Breast epithelium (tissue), 4 donors: ENCODE measurements at regions not wholly inside any gene's neighbourhood (a gene's known extent, or its start where the extent isn't known, plus 50 kb on each side); places are given as distances from the start of the nearest gene placed in this dataset.

Experiments
- DNase-seq, 2 donors: peaks; one replicate each; pipeline ENCODE4 v3.0.0-alpha.2; 2019; ENCODE audit warnings: low spot score in 2 of 2
- H3K27ac ChIP-seq, 2 donors: fragments of 200-600 bp; sonication (generic) in 1 of 2; one replicate each; pipeline ENCODE4 v1.5.1; 2016 to 2019; ENCODE audit warnings: mild to moderate bottlenecking in 1 of 2
- H3K27me3 ChIP-seq, 2 donors: fragments of 200-600 bp; sonication (generic) in 1 of 2; one replicate each; pipeline versions ENCODE4 v1.5.1 to v1.6.0; 2017 to 2019; ENCODE audit warnings: control low read depth in 1 of 2, mild to moderate bottlenecking in 1 of 2
- H3K36me3 ChIP-seq: fragments of 200-600 bp; one replicate; pipeline ENCODE4 v1.5.1; 2019
- H3K4me1 ChIP-seq, 2 donors: fragments of 200-600 bp; sonication (generic); one replicate each; pipeline ENCODE4 v1.5.1; 2016 to 2019; ENCODE audit warnings: control low read depth in 1 of 2
- H3K4me3 ChIP-seq, 3 donors: fragments of 200-600 bp; sonication (generic); 1 replicate in 2 of 3; 2 replicates in 1 of 3; pipeline ENCODE4 v1.5.1; 2016 to 2019; ENCODE audit warnings: mild to moderate bottlenecking in 3 of 3, moderate library complexity in 2 of 3
- H3K9me3 ChIP-seq, 2 donors: fragments of 200-600 bp; sonication (generic) in 1 of 2; one replicate each; pipeline ENCODE4 v1.5.1; 2016 to 2019; ENCODE audit warnings: control low read depth in 1 of 2
- POLR2A ChIP-seq: fragments of 450-650 bp; IDR thresholded peaks from one replicate; pipeline ENCODE4 v1.6.1; 2016; ENCODE audit warnings: antibody characterized with exemption, mild to moderate bottlenecking, moderate library complexity
- POLR2AphosphoS5 ChIP-seq, 3 donors: sonication (generic); formaldehyde crosslinking; IDR thresholded peaks; one replicate each; pipeline ENCODE4 v1.6.1; 2017; ENCODE audit warnings: antibody characterized with exemption in 3 of 3
- intact Hi-C: fragments of 100-400 bp; cut with DNase I; formaldehyde crosslinking; loops from one replicate; pipeline ENCODE4 v1.15.1; 2023; ENCODE audit warnings: low total_unique reads
- TF ChIP-seq, protein P1 (sequence below), 3 donors: fragments of 450-650 bp; IDR thresholded peaks; one replicate each; pipeline ENCODE4 v1.5.1; 2016 to 2017; ENCODE audit warnings: antibody characterized with exemption in 3 of 3, mild to moderate bottlenecking in 3 of 3, moderate library complexity in 3 of 3

DNA sequence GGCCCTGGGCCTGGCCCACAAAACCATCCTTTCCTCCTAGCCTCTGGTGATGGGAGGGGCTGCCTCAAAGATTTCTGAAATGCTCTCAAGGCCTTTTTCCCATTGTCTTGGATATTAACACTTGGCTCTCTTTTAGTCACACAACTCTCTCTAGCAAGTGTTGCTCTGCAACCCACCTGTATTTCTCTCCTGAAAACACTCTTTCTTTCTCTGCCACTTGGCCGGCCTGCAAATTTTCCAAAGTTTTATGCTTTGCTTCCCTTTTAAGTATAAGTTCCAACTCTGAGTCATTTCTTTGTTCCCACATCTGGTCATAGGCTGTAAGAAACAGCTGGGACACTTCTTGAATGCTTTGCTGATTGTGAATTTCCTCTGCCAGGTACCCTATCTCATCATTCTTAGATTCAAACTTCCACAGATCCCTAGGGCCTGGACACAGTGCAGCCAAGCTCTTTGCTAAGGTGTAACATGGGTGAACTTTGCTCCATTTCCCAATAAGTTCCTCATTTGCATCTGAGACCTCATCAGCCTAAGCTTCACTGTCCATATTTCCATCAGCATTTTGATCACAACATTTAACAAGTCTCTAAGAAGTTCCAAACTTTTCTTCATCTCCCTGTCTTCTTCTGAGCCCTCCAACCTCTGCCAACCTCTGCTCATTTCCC lies 93.8 kb downstream of the TRIM29 start:
- DNase-seq, result no peak
- intact Hi-C loops, result no loop called here
- H3K4me3 ChIP-seq, result no peak overlapping the region
- no peaks in the 10 kb centered on the region for H3K36me3 ChIP-seq
- TF ChIP-seq POLR2AphosphoS5 (IDR thresholded peaks at IDR 0.05) (no peak), POLR2A (no peak)
- TF ChIP-seq, protein P1, sequence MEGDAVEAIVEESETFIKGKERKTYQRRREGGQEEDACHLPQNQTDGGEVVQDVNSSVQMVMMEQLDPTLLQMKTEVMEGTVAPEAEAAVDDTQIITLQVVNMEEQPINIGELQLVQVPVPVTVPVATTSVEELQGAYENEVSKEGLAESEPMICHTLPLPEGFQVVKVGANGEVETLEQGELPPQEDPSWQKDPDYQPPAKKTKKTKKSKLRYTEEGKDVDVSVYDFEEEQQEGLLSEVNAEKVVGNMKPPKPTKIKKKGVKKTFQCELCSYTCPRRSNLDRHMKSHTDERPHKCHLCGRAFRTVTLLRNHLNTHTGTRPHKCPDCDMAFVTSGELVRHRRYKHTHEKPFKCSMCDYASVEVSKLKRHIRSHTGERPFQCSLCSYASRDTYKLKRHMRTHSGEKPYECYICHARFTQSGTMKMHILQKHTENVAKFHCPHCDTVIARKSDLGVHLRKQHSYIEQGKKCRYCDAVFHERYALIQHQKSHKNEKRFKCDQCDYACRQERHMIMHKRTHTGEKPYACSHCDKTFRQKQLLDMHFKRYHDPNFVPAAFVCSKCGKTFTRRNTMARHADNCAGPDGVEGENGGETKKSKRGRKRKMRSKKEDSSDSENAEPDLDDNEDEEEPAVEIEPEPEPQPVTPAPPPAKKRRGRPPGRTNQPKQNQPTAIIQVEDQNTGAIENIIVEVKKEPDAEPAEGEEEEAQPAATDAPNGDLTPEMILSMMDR (IDR thresholded peaks at IDR 0.05), result no peak
- H3K4me1 ChIP-seq, result no peaks in the 10 kb centered on the region
- H3K27me3 ChIP-seq, result no peaks in the 10 kb centered on the region
- H3K9me3 ChIP-seq, result peaks cover 5 to 10% of the 10 kb centered on the region in 2 donors
- H3K27ac ChIP-seq, result no peak overlapping the region

DNA sequence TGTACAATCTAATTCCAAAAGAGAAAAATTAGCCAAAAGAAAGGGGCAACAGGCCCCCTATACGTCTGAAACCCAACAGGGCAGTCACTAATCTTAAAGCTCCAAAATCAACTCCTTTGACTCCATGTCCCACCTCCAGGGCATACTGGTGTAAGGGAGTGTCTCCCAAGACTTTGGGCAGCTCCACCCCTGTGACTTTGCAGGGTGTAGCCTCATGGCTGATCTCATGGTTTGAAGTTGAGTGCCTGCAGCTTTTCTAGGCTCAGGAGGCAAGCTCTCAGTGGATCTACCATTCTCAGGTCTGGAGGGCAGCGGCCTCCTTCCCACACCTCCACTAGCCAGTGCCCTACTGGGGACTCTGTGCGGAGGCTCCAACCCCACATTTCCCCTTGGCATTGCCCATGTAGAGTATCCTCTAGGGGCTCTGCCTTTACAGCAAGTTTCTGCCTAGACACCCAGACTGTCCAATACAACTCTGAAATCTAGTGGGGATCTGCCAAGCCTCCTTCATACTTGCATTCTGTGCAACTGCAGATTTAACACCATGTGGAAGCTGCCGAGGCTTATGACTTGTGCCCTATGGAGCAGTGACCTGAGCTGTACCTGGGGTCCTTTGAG lies 94.5 kb downstream of the TRIM29 start:
- DNase-seq, result no peak
- Histone ChIP-seq H3K4me1 (no peaks in the 10 kb centered on the region), H3K36me3 (no peaks in the 10 kb centered on the region), H3K4me3 (no peak overlapping the region), H3K27me3 (no peaks in the 10 kb centered on the region), H3K27ac (no peak overlapping the region), H3K9me3 (peaks cover 5 to 10% of the 10 kb centered on the region in 2 donors)
- TF ChIP-seq, protein P1 (IDR thresholded peaks at IDR 0.05), result no peak
- no peak for TF ChIP-seq POLR2A
- no peak for TF ChIP-seq POLR2AphosphoS5 (IDR thresholded peaks at IDR 0.05)
- intact Hi-C loops, result no loop called here

DNA sequence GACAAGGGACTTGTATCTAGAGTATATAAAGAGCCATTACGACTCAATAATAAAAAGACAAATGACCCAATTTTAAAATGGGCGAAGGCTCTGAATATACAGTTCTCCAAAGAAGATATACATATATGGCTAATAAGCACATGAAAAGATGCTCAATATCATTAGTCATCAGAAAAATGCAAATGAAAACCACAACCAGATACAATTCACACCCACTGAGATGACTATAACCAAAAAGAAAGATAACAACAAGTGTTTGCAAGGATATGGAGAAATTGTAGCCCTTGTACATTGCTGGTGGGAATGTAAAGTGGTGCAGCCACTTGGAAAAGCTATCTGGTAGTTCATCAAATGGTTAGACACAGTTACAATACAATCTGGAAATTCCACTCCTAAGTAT lies 96.3 kb downstream of the TRIM29 start:
- Histone ChIP-seq H3K4me1 (no peaks in the 10 kb centered on the region), H3K36me3 (no peaks in the 10 kb centered on the region), H3K27ac (no peak overlapping the region), H3K4me3 (no peak overlapping the region), H3K9me3 (peaks cover 0 to 4% of the 10 kb centered on the region in 2 donors), H3K27me3 (no peaks in the 10 kb centered on the region)
- intact Hi-C loops, result no loop called here
- no peak for TF ChIP-seq POLR2AphosphoS5 (IDR thresholded peaks at IDR 0.05)
- TF ChIP-seq POLR2A, result no peak
- TF ChIP-seq, protein P1 (IDR thresholded peaks at IDR 0.05), result no peak
- DNase-seq, result no peak

DNA sequence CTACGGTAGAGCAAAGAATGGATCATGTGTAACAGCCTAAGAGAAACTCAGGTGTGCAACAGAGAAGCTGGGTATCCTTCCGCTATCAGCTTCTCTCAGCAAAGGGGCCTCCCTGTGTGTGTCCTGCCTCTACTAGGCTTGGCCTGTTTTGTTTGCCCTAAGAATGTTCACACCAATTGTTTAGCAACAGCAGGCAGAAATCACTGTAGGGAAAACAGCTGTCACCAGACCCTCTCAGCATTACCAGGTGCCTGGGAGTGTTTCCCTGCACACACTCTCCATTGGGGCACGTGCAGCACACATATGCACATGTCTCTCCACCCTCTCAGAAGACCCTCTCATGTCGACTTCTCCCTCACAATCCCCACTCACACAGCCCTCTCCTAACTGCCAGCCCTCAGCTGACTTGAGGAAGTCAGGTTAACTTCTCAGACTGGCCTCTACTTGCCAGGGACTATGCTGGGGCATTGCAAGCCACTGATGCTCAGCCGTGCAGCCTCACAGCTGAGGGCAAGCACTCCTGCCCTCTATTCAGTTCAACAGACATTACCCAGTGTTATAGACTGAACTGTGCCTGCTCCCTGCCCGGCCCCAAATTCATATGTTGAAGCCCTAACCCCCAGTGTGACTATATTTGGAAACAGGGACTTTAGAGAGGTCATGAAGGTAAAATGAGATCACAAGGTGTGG lies 97.6 kb downstream of the TRIM29 start:
- Histone ChIP-seq H3K36me3 (no peaks in the 10 kb centered on the region), H3K27me3 (no peaks in the 10 kb centered on the region), H3K9me3 (peaks cover 0 to 10% of the 10 kb centered on the region in 2 donors), H3K27ac (no peak overlapping the region), H3K4me1 (no peaks in the 10 kb centered on the region), H3K4me3 (no peak overlapping the region)
- TF ChIP-seq, protein P1 (IDR thresholded peaks at IDR 0.05), result no peak
- TF ChIP-seq POLR2A (no peak), POLR2AphosphoS5 (IDR thresholded peaks at IDR 0.05) (no peak)
- intact Hi-C loops, result no loop called here
- no peak for DNase-seq

DNA sequence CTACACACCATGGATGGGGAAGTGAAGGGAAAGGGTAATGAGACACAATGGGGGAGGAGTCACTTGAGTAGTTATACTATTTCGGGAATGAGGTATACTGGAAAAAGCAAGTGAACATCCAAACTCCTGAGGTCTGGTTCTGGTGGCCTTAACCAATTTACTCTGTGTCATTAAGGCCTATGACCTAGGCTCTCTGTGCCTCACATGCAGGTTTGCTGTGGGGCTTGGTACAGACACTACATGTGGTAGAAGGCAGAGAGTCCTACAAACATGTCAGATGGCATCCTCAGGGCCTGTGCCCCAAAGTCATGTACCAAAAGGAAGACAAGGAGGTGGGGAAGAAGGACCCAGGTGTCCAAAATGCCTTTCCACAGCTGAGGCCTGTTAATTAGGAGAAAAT lies 98.9 kb downstream of the TRIM29 start:
- H3K9me3 ChIP-seq, result peaks cover 0 to 10% of the 10 kb centered on the region in 2 donors
- DNase-seq, result no peak
- TF ChIP-seq POLR2A, result no peak
- TF ChIP-seq, protein P1 (IDR thresholded peaks at IDR 0.05), result no peak
- no peak for TF ChIP-seq POLR2AphosphoS5 (IDR thresholded peaks at IDR 0.05)

More for the DNA sequence above, 98.9 kb downstream of the TRIM29 start:
- Histone ChIP-seq H3K27ac (no peak overlapping the region), H3K4me1 (no peaks in the 10 kb centered on the region), H3K4me3 (no peak overlapping the region), H3K36me3 (no peaks in the 10 kb centered on the region), H3K27me3 (no peaks in the 10 kb centered on the region)
- intact Hi-C loops, result loop anchor here (5.0 kb wide), 2 partner anchors 43 to 153 kb away; no protein-coding TSS in a partner anchor
